ENCODE measurements at regions not wholly inside any gene's neighbourhood (a gene's known extent, or its start where the extent isn't known, plus 50 kb on each side); places are given as distances from the start of the nearest gene placed in this dataset.
"Not testable (repeated sequence)": the region's sequence is repeated elsewhere in the genome, so short reads cannot be mapped to it uniquely, and the experiment has no call there.

GRCh38 chr21:9006111-9006510 lies 1515.3 kb upstream of the TPTE start:
- TF ChIP-seq CTCF (conservative IDR thresholded peaks at IDR 0.05 in 1 of 2, IDR thresholded peaks at IDR 0.05 in 1 of 2; ENCODE audit: extremely low read depth in 1 of 2, insufficient read depth in 1 of 2, low read depth in 1 of 2, low read length in 2 of 2); EZH2 (IDR thresholded peaks at IDR 0.05; ENCODE audit: borderline replicate concordance, low read length): not testable (repeated sequence)

Measured in mammary epithelial cell (primary cell).